Smooth muscle cell (in vitro differentiated cells): ENCODE measurements at regions not wholly inside any gene's neighbourhood (a gene's known extent, or its start where the extent isn't known, plus 50 kb on each side); places are given as distances from the start of the nearest gene placed in this dataset.

Experiments used
- DNase-seq: peaks from one replicate; lab custom pipeline; 2025; ENCODE audit not compliant: unreplicated experiment; lab: John Stamatoyannopoulos, UW
- H2AFZ ChIP-seq: fragments of 200-600 bp; sonication (generic); 2 replicates; pipeline ENCODE4 v1.6.0; 2016; ENCODE audit warnings: antibody characterized with exemption, low read depth, mild to moderate bottlenecking
- H3F3A ChIP-seq: fragments of 200-600 bp; sonication (generic); 2 replicates; pipeline ENCODE4 v1.6.0; 2017; ENCODE audit warnings: antibody characterized with exemption, low read depth
- H3K27ac ChIP-seq: fragments of 200-600 bp; sonication (generic); 2 replicates; pipeline ENCODE4 v1.5.1; 2016; ENCODE audit warnings: low read depth, mild to moderate bottlenecking
- H3K27me3 ChIP-seq: fragments of 200-600 bp; sonication (generic); 2 replicates; pipeline ENCODE4 v1.6.1; 2016; ENCODE audit warnings: low read depth, mild to moderate bottlenecking
- H3K36me3 ChIP-seq: fragments of 200-600 bp; sonication (generic); 2 replicates; pipeline ENCODE4 v1.5.1; 2016; ENCODE audit warnings: low read depth
- H3K4me1 ChIP-seq: fragments of 200-600 bp; sonication (generic); 2 replicates; pipeline ENCODE4 v1.5.1; 2016; ENCODE audit warnings: low read depth
- H3K4me2 ChIP-seq: fragments of 200-600 bp; sonication (generic); 2 replicates; pipeline ENCODE4 v1.6.0; 2016; ENCODE audit warnings: mild to moderate bottlenecking
- H3K4me3 ChIP-seq: fragments of 200-600 bp; sonication (generic); 2 replicates; pipeline ENCODE4 v1.5.1; 2016; ENCODE audit warnings: mild to moderate bottlenecking
- H3K79me2 ChIP-seq: fragments of 200-600 bp; sonication (generic); 2 replicates; pipeline ENCODE4 v1.6.0; 2016; ENCODE audit warnings: low read depth, mild to moderate bottlenecking
- H3K9ac ChIP-seq: fragments of 200-600 bp; sonication (generic); 2 replicates; pipeline ENCODE4 v1.6.0; 2016; ENCODE audit warnings: low read depth
- H3K9me3 ChIP-seq: fragments of 200-600 bp; sonication (generic); replicated peaks from 2 replicates; pipeline ENCODE4 v1.5.1; 2016; ENCODE audit warnings: low read depth
- H4K20me1 ChIP-seq: fragments of 200-600 bp; sonication (generic); 2 replicates; pipeline ENCODE4 v1.6.0; 2016; ENCODE audit warnings: low read depth
- CTCF ChIP-seq: fragments of 200-600 bp; sonication (generic); IDR thresholded peaks from 2 replicates; pipeline ENCODE4 v1.5.1; 2017; ENCODE audit warnings: borderline replicate concordance, mild to moderate bottlenecking, antibody characterized with exemption; ENCODE audit not compliant: insufficient read depth, poor library complexity, severe bottlenecking
- WGBS: methylation state at CpG from one replicate; pipeline ENCODE4 v1.1.7; 2016; ENCODE audit warnings: low lambda C conversion rate; 5-methylcytosine and 5-hydroxymethylcytosine counted together

- H3K9ac ChIP-seq = no peak overlapping the region
- H4K20me1 ChIP-seq = no peaks in the 10 kb centered on the region
- H3F3A ChIP-seq = no peaks in the 10 kb centered on the region
- H3K79me2 ChIP-seq = peaks cover 7% of the 10 kb centered on the region
- WGBS = 98% methylated on average over 2 of the region's 2 CpGs
- no peak for DNase-seq
- H3K4me3 ChIP-seq = no peak overlapping the region
- H3K9me3 ChIP-seq = no peaks in the 10 kb centered on the region
- no peaks in the 10 kb centered on the region for H3K36me3 ChIP-seq
- H3K4me1 ChIP-seq = no peaks in the 10 kb centered on the region
- H3K27ac ChIP-seq = no peak overlapping the region
- no peak overlapping the region for H3K4me2 ChIP-seq
- no peak overlapping the region for H2AFZ ChIP-seq
- no peaks in the 10 kb centered on the region for H3K27me3 ChIP-seq
- no peak for TF ChIP-seq CTCF
Measured at GRCh38 chr1:222890716-222891115, 75.9 kb downstream of the DISP1 start.

- no peaks in the 10 kb centered on the region for H3F3A ChIP-seq
- H3K79me2 ChIP-seq = peaks cover 7% of the 10 kb centered on the region
- no peaks in the 10 kb centered on the region for H3K4me1 ChIP-seq
- H3K4me2 ChIP-seq = no peak overlapping the region
- H3K4me3 ChIP-seq = no peak overlapping the region
- H2AFZ ChIP-seq = no peak overlapping the region
- no peak overlapping the region for H3K9ac ChIP-seq
- H3K27me3 ChIP-seq = no peaks in the 10 kb centered on the region
- TF ChIP-seq CTCF = no peak
- H4K20me1 ChIP-seq = no peaks in the 10 kb centered on the region
- DNase-seq = no peak
- peak overlapping the region; percentile 15 for H3K27ac ChIP-seq
- no peaks in the 10 kb centered on the region for H3K9me3 ChIP-seq
- no peaks in the 10 kb centered on the region for H3K36me3 ChIP-seq
Measured at GRCh38 chr1:222891578-222891977, 76.7 kb downstream of the DISP1 start.

GRCh38 chr1:222892137-222892769 is 77.4 kb downstream of the DISP1 start:
- no peak for DNase-seq
- Histone ChIP-seq H3K27me3 (no peaks in the 10 kb centered on the region), H3K4me3 (no peak overlapping the region), H3K79me2 (peaks cover 7% of the 10 kb centered on the region), H3K4me2 (no peak overlapping the region), H2AFZ (no peak overlapping the region), H3F3A (no peaks in the 10 kb centered on the region), H4K20me1 (no peaks in the 10 kb centered on the region), H3K27ac (peak overlapping the region; percentile 15), H3K4me1 (no peaks in the 10 kb centered on the region), H3K9me3 (no peaks in the 10 kb centered on the region), H3K9ac (no peak overlapping the region), H3K36me3 (no peaks in the 10 kb centered on the region)
- 65% methylated on average over 8 of the region's 8 CpGs for WGBS
- no peak for TF ChIP-seq CTCF

GRCh38 chr1:222893255-222893654 is 78.4 kb downstream of the DISP1 start:
- H3K9me3 ChIP-seq = no peaks in the 10 kb centered on the region
- no peaks in the 10 kb centered on the region for H3F3A ChIP-seq
- no peaks in the 10 kb centered on the region for H3K36me3 ChIP-seq
- H3K4me2 ChIP-seq = no peak overlapping the region
- 93% methylated on average over 13 of the region's 13 CpGs for WGBS
- H4K20me1 ChIP-seq = no peaks in the 10 kb centered on the region
- no peak for TF ChIP-seq CTCF
- no peaks in the 10 kb centered on the region for H3K27me3 ChIP-seq
- no peak overlapping the region for H3K9ac ChIP-seq
- H3K4me1 ChIP-seq = no peaks in the 10 kb centered on the region
- no peak overlapping the region for H3K27ac ChIP-seq
- H3K4me3 ChIP-seq = no peak overlapping the region
- peaks cover 7% of the 10 kb centered on the region for H3K79me2 ChIP-seq
- H2AFZ ChIP-seq = no peak overlapping the region
- DNase-seq = no peak
